ENCODE measurements at regions not wholly inside any gene's neighbourhood (a gene's known extent, or its start where the extent isn't known, plus 50 kb on each side); places are given as distances from the start of the nearest gene placed in this dataset.

- no peaks in the 10 kb centered on the region for H3K36me3 Mint-ChIP-seq (ENCODE audit: low read depth)
- ATAC-seq = no peak
- H3K4me3 Mint-ChIP-seq = no peak overlapping the region
- no peak for DNase-seq
- no peaks in the 10 kb centered on the region for H3K27me3 Mint-ChIP-seq
- no peak for TF ChIP-seq CTCF (IDR thresholded peaks at IDR 0.05)
- CTCF ChIA-PET = no interaction called here
- peaks cover 6% of the 10 kb centered on the region for H3K9me3 Mint-ChIP-seq
- no peak overlapping the region for H3K27ac Mint-ChIP-seq
- POLR2A ChIA-PET = no interaction called here
- intact Hi-C loops (cut with micrococcal nuclease) = no loop called here
- H3K4me1 Mint-ChIP-seq (ENCODE audit: low read depth) = peaks cover 9% of the 10 kb centered on the region
Measured at GRCh38 chr3:31358473-31359070, 174.2 kb upstream of the STT3B start.

- Mint-ChIP-seq H3K4me3 (no peak overlapping the region), H3K9me3 (no peaks in the 10 kb centered on the region), H3K36me3 (ENCODE audit: low read depth) (no peaks in the 10 kb centered on the region), H3K27me3 (no peaks in the 10 kb centered on the region), H3K27ac (no peak overlapping the region), H3K4me1 (ENCODE audit: low read depth) (peaks cover 14% of the 10 kb centered on the region)
- ATAC-seq (no peak), DNase-seq (no peak)
- ChIA-PET POLR2A (no interaction called here), CTCF (no interaction called here)
- intact Hi-C loops (cut with micrococcal nuclease) = no loop called here
- no peak for TF ChIP-seq CTCF (IDR thresholded peaks at IDR 0.05)
Measured at GRCh38 chr3:31361371-31362273, 171.1 kb upstream of the STT3B start.

- Mint-ChIP-seq H3K9me3 (no peaks in the 10 kb centered on the region), H3K36me3 (ENCODE audit: low read depth) (no peaks in the 10 kb centered on the region), H3K4me1 (ENCODE audit: low read depth) (peaks cover 5% of the 10 kb centered on the region), H3K4me3 (no peak overlapping the region), H3K27ac (no peak overlapping the region), H3K27me3 (no peaks in the 10 kb centered on the region)
- CTCF ChIA-PET = interaction anchor here (0.6 kb wide), 1 partner anchor 112 kb away, joined by 3 read pairs; no protein-coding TSS in a partner anchor
- POLR2A ChIA-PET = no interaction called here
- TF ChIP-seq CTCF (IDR thresholded peaks at IDR 0.05) = no peak
- intact Hi-C loops (cut with micrococcal nuclease) = no loop called here
- DNase-seq (no peak), ATAC-seq (no peak)
Measured at GRCh38 chr3:31364188-31364587, 168.5 kb upstream of the STT3B start.

- ATAC-seq (no peak), DNase-seq (no peak)
- POLR2A ChIA-PET = no interaction called here
- TF ChIP-seq CTCF (IDR thresholded peaks at IDR 0.05) = no peak
- peaks cover 5% of the 10 kb centered on the region for H3K4me1 Mint-ChIP-seq (ENCODE audit: low read depth)
- no peaks in the 10 kb centered on the region for H3K36me3 Mint-ChIP-seq (ENCODE audit: low read depth)
- CTCF ChIA-PET = interaction anchor here (0.6 kb wide), 1 partner anchor 112 kb away, joined by 3 read pairs; no protein-coding TSS in a partner anchor
- intact Hi-C loops (cut with micrococcal nuclease) = no loop called here
- no peak overlapping the region for H3K4me3 Mint-ChIP-seq
- no peaks in the 10 kb centered on the region for H3K27me3 Mint-ChIP-seq
- no peak overlapping the region for H3K27ac Mint-ChIP-seq
- H3K9me3 Mint-ChIP-seq = no peaks in the 10 kb centered on the region
Measured at GRCh38 chr3:31364711-31365110, 168.0 kb upstream of the STT3B start.

GRCh38 chr3:31367518-31367917, 165.2 kb upstream of the STT3B start:
- DNase-seq = no peak

More at GRCh38 chr3:31367518-31367917, 165.2 kb upstream of the STT3B start:
- ATAC-seq = no peak
- TF ChIP-seq CTCF (IDR thresholded peaks at IDR 0.05) = no peak
- Mint-ChIP-seq H3K9me3 (no peaks in the 10 kb centered on the region), H3K27ac (no peak overlapping the region), H3K36me3 (ENCODE audit: low read depth) (no peaks in the 10 kb centered on the region), H3K4me3 (no peak overlapping the region), H3K27me3 (no peaks in the 10 kb centered on the region), H3K4me1 (ENCODE audit: low read depth) (peaks cover 11% of the 10 kb centered on the region)
- ChIA-PET POLR2A (no interaction called here), CTCF (no interaction called here)
- intact Hi-C loops (cut with micrococcal nuclease) = no loop called here
